ENCODE measurements at regions not wholly inside any gene's neighbourhood (a gene's known extent, or its start where the extent isn't known, plus 50 kb on each side); places are given as distances from the start of the nearest gene placed in this dataset.

GRCh38 chr10:78620985-78621799 lies 447.6 kb upstream of the ZMIZ1 start:
- no peak overlapping the region for H3K4me3 ChIP-seq (ENCODE audit: low read depth in 1 of 2, low read length in 2 of 2)

GRCh38 chr10:78623578-78624215 lies 445.1 kb upstream of the ZMIZ1 start:
- 24 to 27% methylated on average over 4 of the region's 4 CpGs for WGBS, 2 donors
- Histone ChIP-seq H3K27ac (ENCODE audit: low read depth in 2 of 2, low read length in 1 of 2) (peak overlapping the region in 1 of 2 donors; percentile 14), H3K36me3 (ENCODE audit: control insufficient read depth in 2 of 2, insufficient read depth in 2 of 2, low read length in 1 of 2) (no peaks in the 10 kb centered on the region)

More at GRCh38 chr10:78620985-78621799, 447.6 kb upstream of the ZMIZ1 start:
- Histone ChIP-seq H3K36me3 (ENCODE audit: control insufficient read depth in 2 of 2, insufficient read depth in 2 of 2, low read length in 1 of 2) (no peaks in the 10 kb centered on the region), H3K9me3 (ENCODE audit: control insufficient read depth in 2 of 2, insufficient read depth in 1 of 2, low read depth in 1 of 2, low read length in 1 of 2) (no peaks in the 10 kb centered on the region), H3K27me3 (ENCODE audit: control insufficient read depth in 1 of 2, insufficient read depth in 2 of 2, low read length in 2 of 2) (no peaks in the 10 kb centered on the region), H3K27ac (ENCODE audit: low read depth in 2 of 2, low read length in 1 of 2) (no peak overlapping the region), H3K4me1 (ENCODE audit: control insufficient read depth in 2 of 2, insufficient read depth in 2 of 2, low read length in 1 of 2) (peaks cover 2 to 5% of the 10 kb centered on the region in 2 donors)
- 72 to 77% methylated on average over 9 of the region's 9 CpGs for WGBS, 2 donors

DNA sequence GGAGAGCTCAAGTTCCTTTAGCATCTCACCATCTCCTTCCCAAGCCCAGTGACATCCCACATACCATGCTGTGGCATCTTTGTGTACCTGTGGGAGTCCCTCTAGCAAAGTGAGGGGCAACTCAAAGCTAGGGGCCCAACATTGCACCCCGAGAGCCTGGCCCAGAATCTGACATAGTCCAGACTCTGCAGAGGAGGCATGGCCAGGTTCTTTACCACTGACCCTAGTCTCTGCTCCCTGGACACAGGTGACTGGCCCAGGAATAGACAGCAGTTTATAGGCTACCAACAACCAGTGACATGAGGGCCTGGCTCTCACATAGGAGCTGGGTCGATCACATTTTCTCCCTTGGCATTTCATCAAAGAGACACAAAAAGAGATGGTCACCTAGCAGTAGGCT lies 444.0 kb upstream of the ZMIZ1 start:
- peaks cover 2 to 5% of the 10 kb centered on the region in 2 donors for H3K4me1 ChIP-seq (ENCODE audit: control insufficient read depth in 2 of 2, insufficient read depth in 2 of 2, low read length in 1 of 2)
- H3K4me3 ChIP-seq (ENCODE audit: low read depth in 1 of 2, low read length in 2 of 2) = no peak overlapping the region
- H3K27me3 ChIP-seq (ENCODE audit: control insufficient read depth in 1 of 2, insufficient read depth in 2 of 2, low read length in 2 of 2) = no peaks in the 10 kb centered on the region
- peak overlapping the region; percentile 30 to 65 for H3K27ac ChIP-seq (ENCODE audit: low read depth in 2 of 2, low read length in 1 of 2)
- no peaks in the 10 kb centered on the region for H3K9me3 ChIP-seq (ENCODE audit: control insufficient read depth in 2 of 2, insufficient read depth in 1 of 2, low read depth in 1 of 2, low read length in 1 of 2)
- 86 to 87% methylated on average over 2 of the region's 2 CpGs for WGBS, 2 donors
- H3K36me3 ChIP-seq (ENCODE audit: control insufficient read depth in 2 of 2, insufficient read depth in 2 of 2, low read length in 1 of 2) = no peaks in the 10 kb centered on the region

More at GRCh38 chr10:78623578-78624215, 445.1 kb upstream of the ZMIZ1 start:
- Histone ChIP-seq H3K4me1 (ENCODE audit: control insufficient read depth in 2 of 2, insufficient read depth in 2 of 2, low read length in 1 of 2) (peaks cover 2 to 5% of the 10 kb centered on the region in 2 donors), H3K27me3 (ENCODE audit: control insufficient read depth in 1 of 2, insufficient read depth in 2 of 2, low read length in 2 of 2) (no peaks in the 10 kb centered on the region), H3K4me3 (ENCODE audit: low read depth in 1 of 2, low read length in 2 of 2) (no peak overlapping the region), H3K9me3 (ENCODE audit: control insufficient read depth in 2 of 2, insufficient read depth in 1 of 2, low read depth in 1 of 2, low read length in 1 of 2) (no peaks in the 10 kb centered on the region)

DNA sequence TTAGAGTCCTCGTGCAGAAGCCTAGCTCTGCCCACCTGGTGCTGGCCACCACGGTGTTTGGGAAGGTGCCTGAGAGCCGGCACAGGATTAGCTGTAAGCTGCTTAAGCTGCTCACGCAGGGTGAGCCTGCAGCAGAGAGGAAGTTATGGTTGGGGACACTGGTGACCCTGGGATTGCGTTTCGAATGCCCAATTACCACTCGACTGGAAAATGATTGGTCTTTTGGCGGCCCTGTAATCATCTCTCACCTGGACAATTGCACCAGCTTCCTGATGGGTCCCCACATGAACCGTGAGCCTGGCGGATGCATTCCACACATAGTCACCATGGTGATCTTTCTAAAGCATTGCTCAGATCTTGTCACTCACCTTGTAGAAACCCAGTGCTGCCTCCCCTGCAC lies 442.3 kb upstream of the ZMIZ1 start:
- H3K4me1 ChIP-seq (ENCODE audit: control insufficient read depth in 2 of 2, insufficient read depth in 2 of 2, low read length in 1 of 2) = peaks cover 2 to 5% of the 10 kb centered on the region in 2 donors
- no peak overlapping the region for H3K27ac ChIP-seq (ENCODE audit: low read depth in 2 of 2, low read length in 1 of 2)
- H3K36me3 ChIP-seq (ENCODE audit: control insufficient read depth in 2 of 2, insufficient read depth in 2 of 2, low read length in 1 of 2) = no peaks in the 10 kb centered on the region
- 86% methylated on average over 10 of the region's 10 CpGs for WGBS, 2 donors
- no peaks in the 10 kb centered on the region for H3K9me3 ChIP-seq (ENCODE audit: control insufficient read depth in 2 of 2, insufficient read depth in 1 of 2, low read depth in 1 of 2, low read length in 1 of 2)
- H3K27me3 ChIP-seq (ENCODE audit: control insufficient read depth in 1 of 2, insufficient read depth in 2 of 2, low read length in 2 of 2) = no peaks in the 10 kb centered on the region
- no peak overlapping the region for H3K4me3 ChIP-seq (ENCODE audit: low read depth in 1 of 2, low read length in 2 of 2)

- 82 to 87% methylated on average over 3 of the region's 3 CpGs for WGBS, 2 donors
- Histone ChIP-seq H3K27ac (ENCODE audit: low read depth in 2 of 2, low read length in 1 of 2) (no peak overlapping the region), H3K36me3 (ENCODE audit: control insufficient read depth in 2 of 2, insufficient read depth in 2 of 2, low read length in 1 of 2) (no peaks in the 10 kb centered on the region), H3K4me1 (ENCODE audit: control insufficient read depth in 2 of 2, insufficient read depth in 2 of 2, low read length in 1 of 2) (peaks cover 2 to 5% of the 10 kb centered on the region in 2 donors), H3K27me3 (ENCODE audit: control insufficient read depth in 1 of 2, insufficient read depth in 2 of 2, low read length in 2 of 2) (no peaks in the 10 kb centered on the region), H3K4me3 (ENCODE audit: low read depth in 1 of 2, low read length in 2 of 2) (no peak overlapping the region), H3K9me3 (ENCODE audit: control insufficient read depth in 2 of 2, insufficient read depth in 1 of 2, low read depth in 1 of 2, low read length in 1 of 2) (no peaks in the 10 kb centered on the region)
These were observed 441.4 kb upstream of the ZMIZ1 start for GRCh38 chr10:78627254-78627795.

DNA sequence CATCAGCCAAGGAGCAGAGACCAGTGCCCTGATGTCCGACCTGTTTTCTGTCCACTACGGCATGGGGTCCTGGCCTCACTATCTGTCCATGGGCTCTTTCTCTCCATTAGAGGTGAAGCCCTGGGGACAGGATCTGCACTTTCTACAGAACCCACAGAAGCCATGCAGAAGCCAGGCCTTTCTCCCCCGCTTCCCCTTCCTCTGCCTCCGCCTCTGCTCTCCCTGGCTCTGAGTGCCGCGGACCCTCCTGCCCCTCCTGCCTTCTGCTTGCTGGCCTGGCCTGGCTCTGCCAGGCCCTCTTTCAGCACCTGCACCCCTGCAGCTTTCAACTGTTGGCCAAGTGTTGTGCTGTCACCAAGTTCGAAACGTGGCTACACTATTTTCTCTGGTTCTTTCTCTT lies 439.8 kb upstream of the ZMIZ1 start:
- Histone ChIP-seq H3K27ac (ENCODE audit: low read depth in 2 of 2, low read length in 1 of 2) (no peak overlapping the region), H3K9me3 (ENCODE audit: control insufficient read depth in 2 of 2, insufficient read depth in 1 of 2, low read depth in 1 of 2, low read length in 1 of 2) (no peaks in the 10 kb centered on the region), H3K4me1 (ENCODE audit: control insufficient read depth in 2 of 2, insufficient read depth in 2 of 2, low read length in 1 of 2) (peaks cover 2 to 5% of the 10 kb centered on the region in 2 donors), H3K27me3 (ENCODE audit: control insufficient read depth in 1 of 2, insufficient read depth in 2 of 2, low read length in 2 of 2) (no peaks in the 10 kb centered on the region), H3K36me3 (ENCODE audit: control insufficient read depth in 2 of 2, insufficient read depth in 2 of 2, low read length in 1 of 2) (no peaks in the 10 kb centered on the region), H3K4me3 (ENCODE audit: low read depth in 1 of 2, low read length in 2 of 2) (no peak overlapping the region)
- 84 to 86% methylated on average over 8 of the region's 8 CpGs for WGBS, 2 donors

- H3K27me3 ChIP-seq (ENCODE audit: control insufficient read depth in 1 of 2, insufficient read depth in 2 of 2, low read length in 2 of 2) = no peaks in the 10 kb centered on the region
- peaks cover 0 to 1% of the 10 kb centered on the region in 2 donors for H3K4me1 ChIP-seq (ENCODE audit: control insufficient read depth in 2 of 2, insufficient read depth in 2 of 2, low read length in 1 of 2)
- WGBS, 2 donors = 89% methylated on average over 11 of the region's 11 CpGs
- no peaks in the 10 kb centered on the region for H3K36me3 ChIP-seq (ENCODE audit: control insufficient read depth in 2 of 2, insufficient read depth in 2 of 2, low read length in 1 of 2)
- H3K27ac ChIP-seq (ENCODE audit: low read depth in 2 of 2, low read length in 1 of 2) = no peak overlapping the region
- no peaks in the 10 kb centered on the region for H3K9me3 ChIP-seq (ENCODE audit: control insufficient read depth in 2 of 2, insufficient read depth in 1 of 2, low read depth in 1 of 2, low read length in 1 of 2)
- H3K4me3 ChIP-seq (ENCODE audit: low read depth in 1 of 2, low read length in 2 of 2) = no peak overlapping the region
These were observed 439.0 kb upstream of the ZMIZ1 start for GRCh38 chr10:78629773-78630172.

DNA sequence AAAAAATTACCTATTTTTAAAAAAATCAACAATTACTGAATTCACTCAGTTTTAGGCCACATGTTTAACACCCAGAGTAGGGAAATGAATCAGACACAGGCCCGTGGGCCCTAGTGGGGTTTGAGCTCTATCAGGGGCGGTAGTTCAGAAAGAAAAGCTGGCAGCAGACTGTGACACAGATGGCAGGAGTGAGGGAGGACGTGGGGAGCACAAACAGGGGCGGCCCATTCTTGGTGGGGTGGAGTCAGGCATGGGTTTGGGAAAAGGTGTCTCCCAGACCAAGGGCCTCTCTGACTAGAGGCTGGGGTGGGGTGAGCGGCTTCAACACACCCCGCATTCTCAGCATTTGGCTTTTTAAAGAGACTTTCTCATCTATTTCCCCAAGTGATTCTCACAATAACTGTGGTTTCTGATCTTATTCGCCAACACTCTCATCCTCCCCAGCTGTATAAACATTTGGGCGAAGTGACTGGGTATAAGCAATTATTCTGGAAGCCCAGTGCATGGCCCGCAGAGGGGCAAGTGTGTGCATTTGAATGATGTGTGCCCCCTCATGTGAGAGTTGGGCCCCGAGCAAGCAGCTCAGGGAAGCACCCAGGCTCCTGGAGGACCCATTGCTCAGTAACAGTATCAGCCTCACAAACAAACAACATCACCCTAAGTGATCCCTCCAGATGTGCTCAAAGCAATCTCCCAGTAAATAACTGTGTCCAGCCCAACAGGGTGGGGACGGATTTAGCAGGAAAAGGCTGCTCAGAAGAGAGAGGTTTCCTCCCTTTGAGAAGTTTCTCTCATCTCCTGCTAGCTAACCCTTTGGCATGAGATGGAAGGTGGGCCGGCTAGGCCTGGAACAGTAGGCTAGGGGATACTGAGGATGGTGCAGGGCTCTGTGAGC lies 437.6 kb upstream of the ZMIZ1 start:
- Histone ChIP-seq H3K36me3 (ENCODE audit: control insufficient read depth in 2 of 2, insufficient read depth in 2 of 2, low read length in 1 of 2) (no peaks in the 10 kb centered on the region), H3K4me1 (ENCODE audit: control insufficient read depth in 2 of 2, insufficient read depth in 2 of 2, low read length in 1 of 2) (no peaks in the 10 kb centered on the region), H3K9me3 (ENCODE audit: control insufficient read depth in 2 of 2, insufficient read depth in 1 of 2, low read depth in 1 of 2, low read length in 1 of 2) (no peaks in the 10 kb centered on the region), H3K27me3 (ENCODE audit: control insufficient read depth in 1 of 2, insufficient read depth in 2 of 2, low read length in 2 of 2) (no peaks in the 10 kb centered on the region), H3K27ac (ENCODE audit: low read depth in 2 of 2, low read length in 1 of 2) (no peak overlapping the region), H3K4me3 (ENCODE audit: low read depth in 1 of 2, low read length in 2 of 2) (no peak overlapping the region)
- whole genome bisulfite sequencing, 2 donors = 76 to 84% methylated on average over 12 of the region's 12 CpGs

GRCh38 chr10:78634389-78634815 lies 434.4 kb upstream of the ZMIZ1 start:
- H3K36me3 ChIP-seq (ENCODE audit: control insufficient read depth in 2 of 2, insufficient read depth in 2 of 2, low read length in 1 of 2) = no peaks in the 10 kb centered on the region
- H3K4me3 ChIP-seq (ENCODE audit: low read depth in 1 of 2, low read length in 2 of 2) = no peak overlapping the region
- no peaks in the 10 kb centered on the region for H3K4me1 ChIP-seq (ENCODE audit: control insufficient read depth in 2 of 2, insufficient read depth in 2 of 2, low read length in 1 of 2)
- H3K27ac ChIP-seq (ENCODE audit: low read depth in 2 of 2, low read length in 1 of 2) = no peak overlapping the region
- no peaks in the 10 kb centered on the region for H3K9me3 ChIP-seq (ENCODE audit: control insufficient read depth in 2 of 2, insufficient read depth in 1 of 2, low read depth in 1 of 2, low read length in 1 of 2)
- 55 to 59% methylated on average over 2 of the region's 2 CpGs for WGBS, 2 donors
- H3K27me3 ChIP-seq (ENCODE audit: control insufficient read depth in 1 of 2, insufficient read depth in 2 of 2, low read length in 2 of 2) = no peaks in the 10 kb centered on the region

All from esophagus (tissue), 2 donors.